ENCODE measurements at regions not wholly inside any gene's neighbourhood (a gene's known extent, or its start where the extent isn't known, plus 50 kb on each side); places are given as distances from the start of the nearest gene placed in this dataset.

DNA sequence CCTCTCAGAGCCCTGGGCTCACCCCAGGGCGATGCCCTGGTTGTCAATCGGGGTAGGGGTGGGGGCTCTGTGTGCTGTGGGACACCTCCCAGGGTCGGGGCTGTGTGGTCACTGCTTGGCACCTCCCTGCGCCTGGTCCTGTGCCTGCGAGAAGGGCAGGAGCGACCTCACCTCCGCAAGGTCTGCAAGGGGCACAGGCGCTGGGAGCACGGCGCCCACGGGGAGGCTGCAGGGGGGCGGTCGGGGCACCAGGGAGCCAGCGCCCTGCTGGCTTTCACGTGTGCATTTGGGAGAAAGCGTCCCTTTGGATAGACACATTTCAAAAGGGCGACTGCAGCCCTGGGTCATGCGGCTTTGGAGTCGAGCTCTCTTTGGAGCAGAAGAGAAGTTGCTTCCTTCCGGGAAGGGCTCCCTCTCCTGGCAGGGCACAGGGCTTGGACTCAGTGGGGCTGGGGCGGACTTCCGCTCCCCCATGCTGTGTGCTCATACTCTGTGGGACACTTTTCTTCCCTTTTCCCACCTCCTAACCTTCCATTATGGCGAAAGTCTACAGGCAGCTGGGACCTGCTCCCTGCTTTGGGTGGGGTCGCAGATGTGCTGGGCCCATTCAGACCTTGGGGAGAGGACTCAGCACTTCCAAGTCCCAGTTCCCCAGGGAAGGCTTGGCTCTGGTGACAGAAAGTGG, 52.9 kb upstream of the SLC28A3 start:
- no peak for DNase-seq

DNA sequence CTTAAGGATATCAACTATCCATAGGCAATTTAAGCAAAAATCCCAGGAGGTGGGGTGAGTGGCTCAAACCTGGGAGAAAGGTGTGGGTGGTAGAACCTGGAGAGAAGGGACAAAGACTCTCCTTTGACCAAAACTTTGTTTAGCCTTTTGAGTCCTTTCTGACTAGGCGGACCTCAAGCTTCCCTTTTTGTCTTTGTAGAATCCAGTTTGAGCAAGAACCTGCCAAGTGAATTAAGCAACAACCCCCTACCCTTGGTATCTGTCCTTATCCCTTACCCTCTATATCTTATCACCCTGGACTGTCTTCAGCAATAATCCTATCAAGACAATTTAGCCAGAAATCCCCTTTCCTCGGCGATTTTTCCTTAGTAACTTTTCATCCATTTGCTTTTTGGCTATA, 53.5 kb upstream of the SLC28A3 start:
- no peak for DNase-seq

DNA sequence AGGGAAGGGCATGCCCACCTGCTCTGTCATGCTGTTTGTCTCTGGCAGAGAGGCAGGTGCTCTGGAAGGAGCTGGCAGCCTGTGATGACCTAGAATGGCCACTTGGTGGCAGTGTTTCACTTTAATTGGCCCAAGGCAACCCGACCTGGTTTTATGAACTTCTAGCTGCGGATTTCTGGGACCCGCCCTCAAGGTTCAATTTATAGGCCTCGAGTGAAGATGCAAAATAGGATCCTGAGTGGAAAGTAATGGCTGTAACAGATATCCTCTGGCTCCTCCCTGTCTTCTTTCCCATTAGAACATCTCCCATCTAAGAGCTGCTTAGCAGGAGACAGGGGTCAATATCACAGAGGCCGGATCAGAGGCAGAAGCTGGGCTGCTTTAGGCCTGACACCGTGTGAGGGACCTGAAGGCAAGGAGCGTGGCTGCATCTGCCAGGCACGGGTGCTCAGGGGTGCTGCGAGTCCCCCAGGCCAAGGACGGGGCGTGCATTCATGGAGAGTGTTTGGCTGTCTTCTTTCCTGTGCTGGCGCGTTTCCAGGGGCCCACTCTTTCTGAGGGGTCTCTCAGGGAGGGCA, 56.7 kb upstream of the SLC28A3 start:
- DNase-seq: peak in 1 of 2 experiments; percentile 73

DNA sequence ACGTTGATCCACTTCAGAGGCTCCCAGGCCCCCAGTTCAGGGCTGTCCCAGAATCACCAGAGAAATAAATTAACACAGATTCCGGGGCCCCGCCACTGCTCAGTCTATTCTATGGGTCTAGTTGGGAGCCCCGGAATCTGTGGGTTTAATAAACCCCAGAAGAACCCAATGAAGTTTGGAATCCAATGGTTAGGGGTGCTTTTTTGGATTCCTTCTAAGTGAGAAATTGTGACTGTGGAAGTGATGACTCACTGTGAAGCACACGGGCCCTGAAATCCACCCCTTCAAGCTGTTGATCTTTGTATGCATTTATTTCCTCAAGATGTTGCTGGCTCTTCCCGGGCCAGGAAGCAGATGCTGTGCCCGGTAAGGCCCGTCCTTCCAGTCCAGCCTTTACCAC, 57.3 kb upstream of the SLC28A3 start:
- DNase-seq: no peak

DNA sequence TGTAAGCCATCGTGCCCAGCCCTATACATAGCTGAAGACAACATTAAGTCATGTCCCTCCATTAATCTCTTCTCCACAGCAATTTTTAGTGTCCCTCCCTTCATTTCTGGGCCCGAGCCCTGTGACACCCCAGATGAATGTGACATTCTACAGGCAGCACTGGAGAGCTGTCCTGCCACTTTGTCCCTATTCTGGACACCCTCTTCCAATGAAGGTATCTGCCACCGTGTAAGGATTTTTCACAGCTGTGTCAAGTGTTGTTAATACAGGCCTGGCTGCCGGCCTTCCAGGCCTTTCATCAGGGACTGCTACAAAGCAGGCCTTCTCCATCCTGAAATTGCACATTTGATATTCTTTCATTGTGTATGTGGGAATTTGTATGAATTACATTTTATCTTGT, 62.0 kb upstream of the SLC28A3 start:
- no peak for DNase-seq

DNA sequence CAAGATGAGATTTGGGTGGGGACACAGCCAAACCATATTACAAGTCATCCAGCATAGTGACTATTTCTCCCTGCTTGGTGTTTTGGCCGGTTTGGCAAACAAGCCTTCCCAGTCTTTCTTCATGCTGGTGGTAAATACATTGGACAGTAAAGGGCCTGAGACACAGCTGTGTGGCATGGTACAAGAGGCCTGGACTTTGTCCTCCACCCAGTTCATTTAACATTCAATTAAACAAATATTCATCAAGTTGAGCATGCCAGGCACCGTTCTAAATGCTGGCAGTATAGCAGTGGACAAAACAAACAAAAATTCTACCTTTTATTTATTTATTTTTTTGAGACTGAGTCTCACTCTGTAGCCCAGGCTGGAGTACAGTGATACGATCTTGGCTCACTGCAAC, 62.7 kb upstream of the SLC28A3 start:
- DNase-seq: no peak

DNA sequence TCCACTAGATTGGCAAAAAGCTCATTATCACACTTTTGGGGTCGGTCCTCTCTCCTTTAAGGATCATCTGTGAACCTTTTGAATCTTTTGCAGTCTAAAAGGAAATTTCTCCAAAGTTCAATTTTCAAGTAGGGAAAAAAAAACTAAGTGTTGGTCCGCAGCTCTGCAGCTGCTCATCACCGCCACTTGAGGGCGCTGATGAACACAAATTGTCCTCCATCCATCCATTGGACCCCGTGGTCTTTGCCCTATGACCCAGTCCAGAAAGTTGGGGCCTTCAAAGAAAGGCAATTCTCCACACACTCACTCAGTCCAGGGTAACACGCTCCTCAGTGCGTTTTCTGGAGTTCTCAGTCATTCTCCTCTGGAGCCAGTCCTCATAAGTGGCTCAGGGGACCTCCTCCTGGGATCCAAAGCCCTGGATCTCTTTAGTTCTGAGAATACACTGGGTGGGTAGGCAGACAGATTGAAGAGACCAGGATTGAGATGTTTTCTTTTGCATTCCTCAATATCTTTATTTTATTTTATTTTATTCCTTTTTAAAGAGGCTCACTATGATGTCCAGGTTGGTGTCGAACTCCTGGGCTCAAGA, 63.6 kb upstream of the SLC28A3 start:
- peak in 1 of 2 experiments; percentile 12 for DNase-seq

DNA sequence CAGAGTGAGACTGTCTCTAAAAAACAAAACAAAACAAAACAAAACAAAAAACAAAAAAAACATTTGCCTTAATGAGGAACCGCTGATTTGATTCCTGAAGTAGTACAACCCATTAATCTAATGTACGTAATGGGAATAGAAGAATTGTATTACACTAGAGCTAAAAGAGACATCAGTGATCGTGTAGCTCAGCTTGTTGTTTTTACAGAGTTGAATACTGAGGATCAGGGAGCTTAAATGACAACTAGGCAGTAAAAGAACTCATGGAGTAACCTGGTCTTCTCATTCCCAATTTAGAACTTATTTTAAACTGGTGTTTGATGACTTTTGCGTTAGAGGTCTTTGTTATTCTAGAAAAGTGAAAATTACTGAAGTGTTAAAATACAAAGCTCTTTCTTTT, 65.1 kb upstream of the SLC28A3 start:
- no peak for DNase-seq

DNA sequence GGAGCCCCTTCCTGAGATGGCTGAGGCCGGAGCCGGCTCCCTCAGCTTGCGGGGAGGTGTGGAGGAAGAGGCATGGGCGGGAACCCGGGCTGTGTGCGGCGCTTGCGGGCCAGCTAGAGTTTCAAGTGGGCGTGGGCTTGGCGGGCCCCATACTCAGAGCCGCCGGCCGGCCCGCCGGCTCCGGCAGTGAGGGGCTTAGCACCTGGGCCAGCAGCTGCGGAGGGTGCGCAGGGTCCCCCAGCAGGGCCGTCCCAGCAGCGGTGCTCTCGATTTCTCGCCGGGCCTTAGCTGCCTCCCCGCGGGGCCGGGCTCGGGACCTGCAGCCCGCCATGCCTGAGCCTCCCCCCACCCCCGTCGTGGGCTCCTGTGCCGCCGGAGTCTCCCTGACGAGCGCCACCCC, 67.9 kb upstream of the SLC28A3 start:
- DNase-seq: no peak

DNA sequence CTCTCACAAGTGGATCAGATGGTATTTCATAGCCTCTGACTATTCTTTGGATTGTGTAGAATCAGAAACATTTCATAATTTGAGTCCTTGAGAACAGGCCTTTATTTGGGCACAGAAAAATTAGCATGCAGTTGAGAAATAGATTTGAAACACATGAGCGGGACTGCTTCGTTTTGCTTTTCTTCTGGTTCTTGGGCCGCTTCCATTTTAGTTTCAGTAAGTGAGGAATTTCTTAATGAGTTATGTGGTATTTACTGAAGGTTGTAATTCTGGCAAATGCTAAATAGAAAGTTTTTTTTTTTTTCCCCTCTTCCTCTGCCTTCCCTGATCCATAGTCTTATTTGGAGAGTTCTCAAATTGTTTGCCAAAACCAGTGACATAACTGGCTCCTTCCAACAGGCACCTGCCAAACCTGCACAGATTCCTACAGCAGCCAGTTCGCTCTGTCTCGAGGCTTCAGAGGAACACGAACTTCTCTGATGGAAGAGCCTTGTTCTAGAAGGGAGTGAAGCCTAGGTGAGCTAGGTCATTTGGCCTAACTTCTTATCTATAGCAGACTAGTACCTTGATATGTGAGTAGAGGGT, 71.2 kb upstream of the SLC28A3 start:
- no peak for DNase-seq

DNA sequence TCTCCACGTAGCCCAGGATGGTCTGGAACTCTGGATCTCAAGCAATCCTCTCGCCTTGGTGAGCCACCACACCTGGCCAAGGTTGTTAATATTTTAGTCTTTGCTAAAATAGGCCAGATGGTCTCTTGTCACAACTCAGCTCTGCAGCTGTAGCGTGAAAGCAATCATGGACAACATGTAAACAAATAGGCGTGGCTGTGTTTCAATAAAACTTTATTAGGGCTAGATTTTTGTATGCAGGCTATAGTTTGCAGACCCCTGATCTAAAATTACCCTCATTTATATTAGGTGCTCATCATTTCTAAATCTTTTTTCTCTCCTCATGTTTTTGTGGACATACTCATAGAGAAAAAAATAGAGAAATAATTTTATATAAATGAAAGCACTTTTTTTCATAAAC, 72.1 kb upstream of the SLC28A3 start:
- DNase-seq: no peak

DNA sequence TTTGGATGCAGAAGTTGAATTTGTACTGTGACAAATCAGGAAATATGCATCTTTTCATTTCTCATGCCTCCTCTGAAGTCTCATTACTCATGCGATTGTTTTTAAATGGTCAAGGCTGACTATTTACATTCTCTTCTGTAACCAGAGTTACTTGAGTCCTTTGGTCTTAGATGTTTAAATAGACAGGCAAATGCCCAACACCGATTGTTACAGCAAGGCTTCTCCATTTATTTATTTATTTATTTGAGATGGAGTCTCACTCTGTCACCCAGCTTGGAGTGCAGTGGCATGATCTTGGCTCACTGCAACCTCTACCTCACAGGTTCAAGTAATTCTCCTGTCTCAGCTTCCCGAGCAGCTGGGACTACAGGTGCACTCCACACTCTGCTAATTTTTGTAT, 72.7 kb upstream of the SLC28A3 start:
- no peak for DNase-seq

DNA sequence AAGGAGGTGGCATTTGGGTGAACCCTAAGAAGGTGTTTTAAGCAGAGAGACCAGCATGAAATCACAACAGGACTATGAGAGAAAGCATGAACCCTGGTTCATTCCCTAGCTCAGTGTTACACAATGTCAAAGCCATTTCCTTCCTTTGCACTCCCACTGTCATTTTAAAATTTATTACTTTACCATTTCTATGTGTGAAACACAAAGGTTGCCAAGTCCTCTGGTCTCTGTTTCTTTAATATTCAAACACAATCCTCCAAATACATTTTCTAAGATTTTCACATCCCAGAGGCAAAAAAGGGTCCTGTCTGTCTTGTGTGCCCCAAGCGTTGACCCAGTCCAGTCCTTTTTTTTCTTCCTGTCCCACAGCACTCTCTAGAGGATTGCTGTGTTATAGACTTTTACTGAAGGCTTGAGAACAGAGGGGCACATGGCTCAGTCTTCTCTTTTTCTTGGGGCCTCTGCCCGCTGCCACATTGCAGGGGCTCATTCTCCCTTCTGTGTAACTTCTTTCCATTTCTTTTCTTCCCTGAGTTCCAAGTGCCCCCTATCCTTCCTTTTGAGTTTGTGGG, 78.6 kb upstream of the SLC28A3 start:
- no peak for DNase-seq

DNA sequence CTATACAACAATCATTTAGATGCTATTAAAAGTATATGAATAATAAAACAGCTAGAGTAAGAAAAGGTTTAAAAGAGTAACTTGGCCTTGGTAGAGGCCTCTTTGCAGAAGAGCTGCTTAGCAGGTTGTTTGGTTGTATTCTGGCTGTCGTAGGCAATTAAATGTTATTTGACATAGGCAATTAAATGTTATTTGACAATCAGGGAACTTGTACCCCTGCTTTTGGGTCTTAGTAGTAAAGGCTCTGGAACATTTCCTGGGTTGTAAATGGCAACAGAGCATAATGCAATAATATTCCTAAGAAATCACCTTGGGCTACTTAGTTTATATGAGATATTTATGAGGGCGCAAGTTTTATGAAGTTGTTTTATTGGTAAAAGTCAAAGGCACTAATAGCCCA, 84.4 kb upstream of the SLC28A3 start:
- no peak for DNase-seq

DNA sequence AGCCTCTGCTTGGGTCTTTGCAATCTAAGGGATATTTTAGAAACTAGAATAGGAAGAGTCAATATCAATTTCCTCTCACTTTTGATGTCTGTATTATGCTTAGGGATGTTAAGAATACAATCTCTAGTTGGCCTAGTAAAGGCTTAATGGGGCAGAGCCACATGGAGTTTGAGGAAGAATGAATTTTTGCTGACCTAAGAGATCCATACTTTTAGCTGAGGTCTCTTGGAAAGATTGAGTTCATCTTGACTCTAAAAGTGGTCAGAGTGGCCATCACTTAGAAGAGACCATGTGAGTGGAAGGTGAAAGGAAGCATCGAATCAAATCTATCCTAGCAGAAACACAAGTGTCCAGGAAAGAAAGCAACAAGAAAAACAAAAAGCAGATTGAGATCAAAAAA, 92.2 kb upstream of the SLC28A3 start:
- no peak for DNase-seq

DNA sequence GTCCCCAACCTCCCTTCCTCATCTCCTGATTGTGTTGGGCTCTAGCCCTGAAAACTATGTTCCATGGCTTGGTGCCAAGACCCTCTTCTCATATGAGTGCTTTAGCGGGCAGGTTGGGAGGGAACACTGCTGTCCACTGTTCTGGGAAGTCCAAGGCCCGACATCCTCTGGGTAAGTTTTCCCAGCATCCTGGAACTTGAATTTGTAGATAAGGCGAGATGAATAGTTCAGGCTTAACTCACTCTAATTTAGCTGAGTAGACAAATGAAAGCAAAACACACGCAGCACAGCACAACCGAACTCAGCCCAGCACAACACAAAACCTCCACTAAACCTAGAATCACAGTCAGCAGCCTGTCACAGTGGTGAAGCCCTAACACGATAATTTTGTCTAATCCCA, 95.3 kb upstream of the SLC28A3 start:
- DNase-seq: no peak

DNA sequence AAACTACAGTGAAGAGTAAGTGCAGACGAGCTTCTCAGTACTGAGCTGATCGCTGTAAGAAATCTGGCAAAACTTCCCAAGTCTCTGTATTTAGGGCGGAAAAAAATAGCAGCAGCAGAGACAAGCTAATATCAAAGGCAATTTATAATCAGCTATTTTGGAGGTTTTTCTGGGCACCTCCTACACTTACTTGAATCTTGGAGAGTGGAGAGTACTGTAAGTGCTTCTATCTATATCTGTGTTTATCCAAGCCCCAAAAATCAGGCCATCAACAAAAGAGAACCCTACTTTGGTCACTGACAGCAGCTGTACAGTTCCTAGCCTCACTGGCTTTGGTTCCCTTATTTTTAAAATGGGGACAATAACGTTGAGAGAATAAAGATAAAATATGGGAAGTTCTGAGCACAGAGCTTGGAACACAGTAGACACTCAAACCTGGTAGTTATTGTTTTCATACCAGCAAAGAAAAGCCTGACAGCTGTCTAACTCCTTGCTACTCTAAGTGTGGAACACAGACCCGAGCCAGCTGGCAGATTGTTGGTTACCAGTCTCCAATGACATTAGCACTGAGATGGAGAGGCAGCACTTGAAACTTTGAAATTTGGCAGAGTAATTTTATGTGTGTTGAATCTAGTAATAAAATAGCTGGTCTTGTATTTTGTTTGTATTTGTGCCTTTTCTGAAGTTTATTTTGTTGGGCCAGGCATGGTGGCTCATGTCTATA, 96.0 kb upstream of the SLC28A3 start:
- DNase-seq: no peak

DNA sequence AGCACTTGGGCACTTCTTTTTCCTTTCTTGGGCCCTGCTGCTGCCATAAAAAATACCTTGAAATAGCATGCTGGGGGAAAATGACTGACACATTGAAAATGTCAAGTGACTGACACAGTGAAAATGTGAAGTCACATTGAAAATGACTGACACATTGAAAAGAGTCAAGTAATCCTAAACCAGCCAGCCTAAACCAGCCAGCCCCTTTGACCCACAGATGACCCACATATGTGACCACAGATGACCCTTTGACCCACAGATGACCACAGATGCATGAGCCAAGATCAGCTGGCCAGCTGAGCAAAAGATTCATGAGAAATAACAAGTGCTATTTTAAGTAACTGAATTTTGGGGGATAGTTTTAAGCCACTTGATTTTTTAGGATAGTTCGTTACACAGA, 97.8 kb upstream of the SLC28A3 start:
- no peak for DNase-seq

DNA sequence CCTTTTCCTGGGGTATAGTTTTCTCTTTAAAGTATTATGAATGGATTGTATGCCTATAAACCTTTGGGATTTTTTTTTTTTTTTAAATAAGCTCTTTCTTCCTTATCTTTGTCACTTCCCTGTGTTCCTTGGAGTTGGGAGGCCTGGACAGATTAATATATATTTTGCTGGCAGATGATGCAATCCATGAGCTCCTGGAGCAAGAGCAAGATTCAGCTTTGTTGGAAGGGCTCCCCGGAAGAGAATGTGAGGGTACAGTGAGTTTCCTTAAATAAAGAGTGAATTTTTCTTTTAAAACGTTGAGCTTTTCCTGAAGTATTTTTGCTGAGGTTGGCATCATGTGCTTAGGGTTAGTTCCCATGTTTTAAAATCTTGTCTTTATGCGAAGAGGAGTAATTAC, 98.7 kb upstream of the SLC28A3 start:
- no peak for DNase-seq

DNA sequence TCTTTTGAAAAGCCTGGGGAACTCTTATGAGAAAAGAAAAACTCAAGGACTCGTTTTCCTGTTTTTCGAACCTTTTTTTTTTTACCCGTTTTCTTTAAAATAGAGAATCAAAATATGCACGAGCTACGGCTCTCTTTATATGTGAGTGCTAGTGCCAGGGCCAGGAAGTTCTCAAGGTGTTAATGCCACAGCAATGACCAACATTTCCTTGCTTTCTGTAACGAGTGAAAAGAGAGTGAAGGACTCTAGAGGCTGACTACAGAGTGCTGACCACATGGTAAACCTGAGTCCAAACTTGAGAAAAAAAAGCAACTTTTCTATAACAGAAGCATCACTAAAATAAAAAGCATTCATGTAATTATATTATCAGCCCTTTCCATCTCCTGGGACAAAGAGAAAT, 102.2 kb upstream of the SLC28A3 start:
- no peak for DNase-seq

DNA sequence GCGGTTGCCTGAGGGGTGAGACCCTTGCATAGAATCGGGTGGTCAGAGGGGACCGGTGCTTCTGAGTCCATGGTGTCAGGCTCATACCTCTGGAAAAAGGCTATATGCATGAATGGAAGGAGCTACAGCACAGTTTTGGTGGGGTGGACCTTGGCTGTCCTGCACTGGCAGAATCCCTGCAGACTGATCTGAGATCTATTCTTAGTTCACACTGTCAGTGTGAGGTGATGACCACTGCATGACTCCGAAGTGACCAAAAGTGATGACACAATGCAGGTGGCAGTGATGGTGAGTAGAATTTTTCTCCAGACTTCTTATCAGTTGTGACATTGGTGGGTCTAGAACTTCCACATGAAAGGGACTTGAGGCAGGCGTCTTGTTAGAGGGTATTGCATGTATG, 105.2 kb upstream of the SLC28A3 start:
- no peak for DNase-seq

DNA sequence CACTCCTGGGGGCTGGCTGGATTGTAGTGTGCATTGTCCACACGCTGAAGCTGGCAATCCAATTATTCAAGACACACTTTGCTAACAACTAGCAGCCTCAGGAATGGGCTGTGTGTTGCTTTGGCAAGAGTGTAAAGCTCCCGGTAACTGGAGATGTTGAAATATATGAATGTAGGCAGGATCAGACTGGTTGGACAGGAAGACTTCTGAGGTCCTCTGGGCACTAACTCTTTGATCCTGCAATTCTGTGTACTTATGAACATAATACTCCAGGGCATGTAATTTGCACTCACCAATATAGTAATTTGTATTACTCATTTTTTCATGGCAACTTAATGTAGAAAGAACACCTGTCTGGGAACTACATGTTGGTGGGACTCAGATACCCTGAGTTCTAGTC, 106.7 kb upstream of the SLC28A3 start:
- no peak for DNase-seq

DNA sequence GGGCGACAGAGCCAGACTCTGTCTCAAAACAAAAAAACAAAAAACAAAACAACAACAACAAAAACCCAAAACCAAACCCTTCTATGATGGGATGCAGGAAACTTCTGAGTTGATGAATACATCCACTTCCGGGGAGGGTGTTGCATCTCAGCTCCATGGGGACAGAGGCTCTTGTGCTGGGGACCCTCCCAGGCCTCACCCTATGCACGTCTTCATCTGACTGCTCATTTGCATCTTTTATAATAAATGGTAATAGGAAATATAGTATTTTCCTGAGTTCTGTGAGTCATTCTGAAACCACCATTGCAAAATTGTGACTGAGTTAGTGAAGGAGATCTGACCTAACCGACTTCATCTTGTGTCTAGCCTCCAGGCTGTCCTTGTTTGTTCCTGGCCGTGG, 109.5 kb upstream of the SLC28A3 start:
- no peak for DNase-seq

DNA sequence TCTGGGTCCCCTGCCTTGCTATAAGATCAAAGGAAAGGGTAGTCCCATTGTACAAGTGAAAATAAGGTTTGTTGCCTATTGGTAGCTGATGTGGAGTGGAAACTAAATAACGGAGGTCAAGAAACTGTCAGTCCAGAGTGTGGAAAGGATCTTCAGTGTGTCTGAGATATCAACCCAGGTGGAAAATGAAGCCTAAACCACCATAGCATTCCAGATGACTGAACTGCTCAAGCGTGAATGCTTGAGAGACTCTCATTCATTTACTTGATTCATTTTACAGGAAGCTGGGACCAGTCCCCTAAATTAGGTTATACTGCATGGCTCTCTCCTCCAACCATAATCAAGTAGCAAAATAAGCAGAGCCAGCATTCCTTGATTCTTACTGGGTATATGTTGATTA, 116.0 kb upstream of the SLC28A3 start:
- DNase-seq: no peak
